Activated naive CD8-positive, alpha-beta T cell treated with anti-CD3 and anti-CD28 coated beads, Interleukin-2, amount 50 U/mL, for 24 hours (primary cell): ENCODE measurements at regions not wholly inside any gene's neighbourhood (a gene's known extent, or its start where the extent isn't known, plus 50 kb on each side); places are given as distances from the start of the nearest gene placed in this dataset.

Experiments used
- ATAC-seq: fragments of 150-1000 bp; cut with Tn5 transposase; one replicate; pipeline ENCODE4 v1.10.0; 2021
- DNase-seq: peaks from one replicate; pipeline ENCODE4 v3.0.0; 2021
- H3K27ac Mint-ChIP-seq: one replicate; pipeline ENCODE4 v1.8.0; 2021; ENCODE audit warnings: mild to moderate bottlenecking, mixed read lengths
- H3K27me3 Mint-ChIP-seq: one replicate; pipeline ENCODE4 v1.8.0; 2021; ENCODE audit warnings: mixed read lengths
- H3K36me3 Mint-ChIP-seq: one replicate; pipeline ENCODE4 v1.8.0; 2021; ENCODE audit warnings: low read depth, mixed read lengths
- H3K4me1 Mint-ChIP-seq: one replicate; pipeline ENCODE4 v1.8.0; 2021; ENCODE audit warnings: mixed read lengths
- H3K4me3 Mint-ChIP-seq: one replicate; pipeline ENCODE4 v1.8.0; 2021; ENCODE audit warnings: mild to moderate bottlenecking, moderate library complexity, mixed read lengths
- H3K9me3 Mint-ChIP-seq: one replicate; pipeline ENCODE4 v1.8.0; 2021; ENCODE audit warnings: mixed read lengths

DNA sequence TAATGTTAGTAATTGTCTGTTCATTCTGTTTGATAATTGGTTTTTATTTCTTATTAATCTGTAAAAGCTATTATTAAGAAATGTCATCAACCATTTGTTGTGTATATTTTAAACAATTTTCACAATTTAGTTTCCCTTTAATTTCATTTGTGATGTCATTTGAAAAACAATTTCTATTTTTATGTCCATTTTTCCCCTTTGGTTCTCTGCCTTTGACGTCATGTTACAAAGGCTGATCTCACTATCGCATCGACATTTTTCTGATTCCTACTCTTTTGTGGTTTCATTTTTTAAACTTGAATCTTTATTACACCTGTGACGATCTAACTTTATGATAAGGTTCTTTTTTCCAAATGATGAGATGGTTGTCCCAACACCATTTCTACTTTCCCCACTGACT, 191.0 kb upstream of the ZNF507 start:
- DNase-seq (no peak), ATAC-seq (no peak)
- peaks cover 3% of the 10 kb centered on the region for H3K27me3 Mint-ChIP-seq
- no peak overlapping the region for H3K4me3 Mint-ChIP-seq
- H3K27ac Mint-ChIP-seq: no peak overlapping the region
- H3K9me3 Mint-ChIP-seq: peaks cover 13% of the 10 kb centered on the region
- no peaks in the 10 kb centered on the region for H3K36me3 Mint-ChIP-seq
- no peaks in the 10 kb centered on the region for H3K4me1 Mint-ChIP-seq

GRCh38 chr19:32164384-32164992, 180.9 kb upstream of the ZNF507 start:
- H3K27ac Mint-ChIP-seq: no peak overlapping the region
- H3K4me1 Mint-ChIP-seq: no peaks in the 10 kb centered on the region
- H3K9me3 Mint-ChIP-seq: peaks cover 8% of the 10 kb centered on the region
- H3K36me3 Mint-ChIP-seq: no peaks in the 10 kb centered on the region
- DNase-seq (no peak), ATAC-seq (no peak)
- no peak overlapping the region for H3K4me3 Mint-ChIP-seq
- peaks cover 4% of the 10 kb centered on the region for H3K27me3 Mint-ChIP-seq

DNA sequence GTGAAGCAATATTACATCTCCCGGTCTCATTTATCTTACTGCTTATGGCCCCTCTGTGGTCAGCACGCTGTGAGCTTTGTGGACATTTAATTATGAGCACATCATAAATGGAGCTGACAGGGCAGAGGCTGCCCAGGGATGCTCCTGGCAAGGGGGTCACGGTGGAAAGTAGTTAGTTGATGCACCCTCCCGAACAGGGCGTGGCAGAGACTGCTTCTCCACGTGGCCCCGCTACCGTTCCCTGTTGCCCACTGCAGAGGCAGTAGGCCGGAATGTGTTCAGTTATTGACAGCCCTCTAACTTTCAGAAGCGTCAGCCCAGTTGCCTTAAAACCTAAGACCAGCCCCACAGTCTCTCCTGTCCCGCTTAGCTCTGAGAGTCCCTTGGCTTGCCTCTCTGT, 180.3 kb upstream of the ZNF507 start:
- no peak for ATAC-seq
- H3K36me3 Mint-ChIP-seq: no peaks in the 10 kb centered on the region
- no peak overlapping the region for H3K4me3 Mint-ChIP-seq
- H3K9me3 Mint-ChIP-seq: peaks cover 3% of the 10 kb centered on the region
- no peak overlapping the region for H3K27ac Mint-ChIP-seq
- no peak for DNase-seq
- H3K27me3 Mint-ChIP-seq: peaks cover 4% of the 10 kb centered on the region
- no peaks in the 10 kb centered on the region for H3K4me1 Mint-ChIP-seq

GRCh38 chr19:32165750-32166149, 179.7 kb upstream of the ZNF507 start:
- Mint-ChIP-seq H3K27me3 (peaks cover 4% of the 10 kb centered on the region), H3K4me3 (no peak overlapping the region), H3K4me1 (no peaks in the 10 kb centered on the region), H3K36me3 (no peaks in the 10 kb centered on the region), H3K27ac (no peak overlapping the region), H3K9me3 (peaks cover 3% of the 10 kb centered on the region)
- no peak for ATAC-seq
- DNase-seq: no peak

- Mint-ChIP-seq H3K27me3 (peaks cover 1% of the 10 kb centered on the region), H3K4me3 (no peak overlapping the region), H3K36me3 (no peaks in the 10 kb centered on the region), H3K4me1 (no peaks in the 10 kb centered on the region), H3K27ac (no peak overlapping the region), H3K9me3 (no peaks in the 10 kb centered on the region)
- ATAC-seq (no peak), DNase-seq (no peak)
These were observed 179.2 kb upstream of the ZNF507 start for GRCh38 chr19:32166238-32166637.

- Mint-ChIP-seq H3K9me3 (no peaks in the 10 kb centered on the region), H3K27ac (no peak overlapping the region), H3K4me3 (no peak overlapping the region), H3K4me1 (no peaks in the 10 kb centered on the region), H3K27me3 (peaks cover 1% of the 10 kb centered on the region), H3K36me3 (no peaks in the 10 kb centered on the region)
- no peak for ATAC-seq
- DNase-seq: no peak
These were observed 177.3 kb upstream of the ZNF507 start for GRCh38 chr19:32168111-32168510.

DNA sequence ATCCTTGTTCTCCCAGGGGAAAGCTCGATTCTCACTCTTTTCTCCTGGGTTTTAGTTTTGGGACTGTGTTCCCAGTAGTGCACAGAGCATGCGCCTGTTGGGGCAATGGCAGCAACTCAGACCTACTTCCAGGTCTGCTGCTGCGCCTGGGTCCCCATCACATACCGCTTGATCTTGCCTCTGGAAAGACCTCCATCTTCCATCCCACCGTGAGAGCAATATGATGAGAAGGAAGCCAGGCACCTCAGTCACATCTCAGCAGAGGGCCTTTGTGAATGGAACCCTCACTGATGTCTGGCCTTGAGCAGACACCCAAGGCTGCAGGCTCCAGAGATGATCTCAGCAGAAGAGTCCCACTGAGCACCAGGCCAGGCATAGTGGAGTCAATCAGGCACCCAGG, 176.8 kb upstream of the ZNF507 start:
- ATAC-seq (no peak), DNase-seq (no peak)
- no peaks in the 10 kb centered on the region for H3K36me3 Mint-ChIP-seq
- no peak overlapping the region for H3K27ac Mint-ChIP-seq
- no peak overlapping the region for H3K4me3 Mint-ChIP-seq
- peaks cover 1% of the 10 kb centered on the region for H3K27me3 Mint-ChIP-seq
- no peaks in the 10 kb centered on the region for H3K4me1 Mint-ChIP-seq
- H3K9me3 Mint-ChIP-seq: no peaks in the 10 kb centered on the region

- Mint-ChIP-seq H3K4me1 (no peaks in the 10 kb centered on the region), H3K36me3 (no peaks in the 10 kb centered on the region), H3K27ac (no peak overlapping the region), H3K9me3 (no peaks in the 10 kb centered on the region), H3K4me3 (no peak overlapping the region), H3K27me3 (peaks cover 3% of the 10 kb centered on the region)
- no peak for DNase-seq
- ATAC-seq: no peak
These were observed 173.7 kb upstream of the ZNF507 start for GRCh38 chr19:32171719-32172151.

- no peaks in the 10 kb centered on the region for H3K36me3 Mint-ChIP-seq
These were observed 172.7 kb upstream of the ZNF507 start for GRCh38 chr19:32172566-32173160.

GRCh38 chr19:32173836-32174235, 171.6 kb upstream of the ZNF507 start:
- H3K9me3 Mint-ChIP-seq: no peaks in the 10 kb centered on the region
- H3K4me1 Mint-ChIP-seq: no peaks in the 10 kb centered on the region
- no peak for DNase-seq
- no peak for ATAC-seq
- no peaks in the 10 kb centered on the region for H3K36me3 Mint-ChIP-seq
- no peak overlapping the region for H3K27ac Mint-ChIP-seq
- no peak overlapping the region for H3K4me3 Mint-ChIP-seq
- H3K27me3 Mint-ChIP-seq: peaks cover 1% of the 10 kb centered on the region

More at GRCh38 chr19:32172566-32173160, 172.7 kb upstream of the ZNF507 start:
- ATAC-seq (no peak), DNase-seq (no peak)
- H3K4me3 Mint-ChIP-seq: no peak overlapping the region
- H3K4me1 Mint-ChIP-seq: no peaks in the 10 kb centered on the region
- H3K9me3 Mint-ChIP-seq: no peaks in the 10 kb centered on the region
- peaks cover 3% of the 10 kb centered on the region for H3K27me3 Mint-ChIP-seq
- H3K27ac Mint-ChIP-seq: no peak overlapping the region

DNA sequence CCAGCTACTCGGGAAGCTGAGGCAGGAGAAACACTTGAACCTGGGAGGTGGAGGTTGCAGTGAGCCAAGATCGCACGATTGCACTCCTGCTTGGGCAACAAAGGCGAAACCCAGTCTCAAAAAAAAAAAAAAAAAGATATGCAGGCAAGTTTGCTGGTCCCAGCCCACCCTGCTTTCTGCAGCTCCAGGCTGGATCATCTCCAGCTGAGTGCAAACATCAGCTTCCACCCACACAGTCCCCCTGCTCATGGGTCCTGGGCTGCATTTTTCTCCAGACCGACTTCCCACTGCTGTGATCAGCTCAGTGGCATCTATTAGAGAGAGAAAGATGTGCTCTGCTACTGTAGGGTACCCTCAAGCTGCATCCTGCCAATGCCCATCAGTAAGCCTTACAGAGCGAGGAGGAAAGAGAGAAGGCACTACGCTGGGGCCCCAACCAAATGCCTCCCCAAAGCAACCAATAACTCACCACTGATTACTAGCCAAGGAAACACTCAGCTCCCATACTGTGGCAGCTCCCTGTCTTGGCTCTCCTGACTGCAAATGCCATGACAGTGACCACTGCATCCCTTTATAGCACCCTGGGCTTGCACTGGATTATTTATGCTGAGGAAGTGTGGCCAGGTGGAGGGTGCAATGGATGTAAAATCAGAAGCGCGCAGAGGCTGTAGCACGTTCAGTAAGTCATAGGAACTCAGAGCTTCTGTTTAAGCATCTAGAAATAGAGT, 170.9 kb upstream of the ZNF507 start:
- DNase-seq (no peak), ATAC-seq (no peak)
- H3K9me3 Mint-ChIP-seq: no peaks in the 10 kb centered on the region
- no peaks in the 10 kb centered on the region for H3K36me3 Mint-ChIP-seq
- H3K4me3 Mint-ChIP-seq: no peak overlapping the region
- no peak overlapping the region for H3K27ac Mint-ChIP-seq
- H3K4me1 Mint-ChIP-seq: no peaks in the 10 kb centered on the region
- peaks cover 1% of the 10 kb centered on the region for H3K27me3 Mint-ChIP-seq

DNA sequence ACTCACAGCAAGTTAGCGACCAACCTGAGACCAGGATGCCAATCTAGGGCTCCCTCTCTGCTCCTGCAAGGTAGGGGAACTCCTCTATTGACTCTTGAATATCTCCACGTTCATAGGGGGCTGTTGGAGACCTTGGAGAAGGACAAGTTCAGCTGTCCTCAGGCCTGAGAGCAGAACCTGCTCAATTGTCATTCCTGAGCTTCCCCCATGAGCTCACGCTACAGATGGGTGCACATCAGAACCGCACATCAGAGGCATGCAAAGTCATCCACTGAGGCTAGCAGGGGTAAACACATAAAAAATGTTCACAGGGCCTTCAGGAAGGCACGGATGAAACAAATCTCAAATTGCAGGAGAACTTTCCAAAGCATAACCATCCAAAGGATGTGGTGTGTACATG, 168.8 kb upstream of the ZNF507 start:
- DNase-seq (no peak), ATAC-seq (no peak)
- peaks cover 1% of the 10 kb centered on the region for H3K27me3 Mint-ChIP-seq
- no peaks in the 10 kb centered on the region for H3K36me3 Mint-ChIP-seq
- H3K4me3 Mint-ChIP-seq: no peak overlapping the region
- no peaks in the 10 kb centered on the region for H3K9me3 Mint-ChIP-seq
- H3K27ac Mint-ChIP-seq: no peak overlapping the region
- no peaks in the 10 kb centered on the region for H3K4me1 Mint-ChIP-seq

GRCh38 chr19:32177686-32178085, 167.7 kb upstream of the ZNF507 start:
- ATAC-seq (no peak), DNase-seq (no peak)
- Mint-ChIP-seq H3K27me3 (peaks cover 1% of the 10 kb centered on the region), H3K4me3 (no peak overlapping the region), H3K27ac (no peak overlapping the region), H3K4me1 (no peaks in the 10 kb centered on the region), H3K36me3 (no peaks in the 10 kb centered on the region), H3K9me3 (no peaks in the 10 kb centered on the region)

GRCh38 chr19:32178401-32178800, 167.0 kb upstream of the ZNF507 start:
- Mint-ChIP-seq H3K27ac (no peak overlapping the region), H3K9me3 (no peaks in the 10 kb centered on the region), H3K36me3 (no peaks in the 10 kb centered on the region), H3K4me3 (no peak overlapping the region), H3K4me1 (no peaks in the 10 kb centered on the region), H3K27me3 (peaks cover 1% of the 10 kb centered on the region)
- ATAC-seq (no peak), DNase-seq (no peak)

- Mint-ChIP-seq H3K27ac (no peak overlapping the region), H3K9me3 (no peaks in the 10 kb centered on the region), H3K27me3 (peaks cover 1% of the 10 kb centered on the region), H3K4me3 (no peak overlapping the region), H3K36me3 (no peaks in the 10 kb centered on the region), H3K4me1 (no peaks in the 10 kb centered on the region)
- ATAC-seq: no peak
- DNase-seq: no peak
These were observed 166.5 kb upstream of the ZNF507 start for GRCh38 chr19:32178956-32179355.
